H9 (cell line): ENCODE measurements at regions not wholly inside any gene's neighbourhood (a gene's known extent, or its start where the extent isn't known, plus 50 kb on each side); places are given as distances from the start of the nearest gene placed in this dataset.
"Not testable (repeated sequence)": the region's sequence is repeated elsewhere in the genome, so short reads cannot be mapped to it uniquely, and the experiment has no call there.

Source experiments
- DNase-seq: peaks from one replicate; pipeline ENCODE4 v3.0.0-alpha.2; 2017
- H2AFZ ChIP-seq: one replicate; pipeline ENCODE4 v1.6.1; 2013; ENCODE audit warnings: mild to moderate bottlenecking, low read length, control low read depth, moderate library complexity
- H2AK5ac ChIP-seq: 2 replicates; pipeline ENCODE4 v1.6.1; 2013; ENCODE audit warnings: low read length, control low read depth, mixed read lengths; ENCODE audit not compliant: insufficient read length
- H2BK120ac ChIP-seq: one replicate; pipeline ENCODE4 v1.6.1; 2013; ENCODE audit warnings: low read depth, mild to moderate bottlenecking, low read length, control low read depth, inconsistent platforms; ENCODE audit not compliant: poor library complexity, severe bottlenecking
- H2BK12ac ChIP-seq: 2 replicates; pipeline ENCODE4 v1.6.1; 2013; ENCODE audit warnings: low read length, control low read depth, mixed read lengths, low read depth; ENCODE audit not compliant: insufficient read length
- H2BK15ac ChIP-seq: 2 replicates; pipeline ENCODE4 v1.6.1; 2013; ENCODE audit warnings: low read depth, low read length, control low read depth
- H2BK20ac ChIP-seq: one replicate; pipeline ENCODE4 v1.6.1; 2013; ENCODE audit warnings: low read depth, mild to moderate bottlenecking, low read length, control low read depth, inconsistent platforms; ENCODE audit not compliant: poor library complexity, severe bottlenecking
- H2BK5ac ChIP-seq: 2 replicates; pipeline ENCODE4 v1.6.1; 2013; ENCODE audit warnings: low read length, control low read depth, mixed read lengths; ENCODE audit not compliant: insufficient read length
- H3K14ac ChIP-seq: 2 replicates; pipeline ENCODE4 v1.6.1; 2013; ENCODE audit warnings: low read length, control low read depth; ENCODE audit not compliant: insufficient read depth
- H3K18ac ChIP-seq: 2 replicates; pipeline ENCODE4 v1.6.1; 2013; ENCODE audit warnings: low read depth, mild to moderate bottlenecking, mixed read lengths, low read length, control low read depth; ENCODE audit not compliant: insufficient read length
- H3K23ac ChIP-seq: 2 replicates; pipeline ENCODE4 v1.6.1; 2013; ENCODE audit warnings: low read length, control low read depth, mixed read lengths, low read depth; ENCODE audit not compliant: insufficient read length
- H3K23me2 ChIP-seq: 2 replicates; pipeline ENCODE4 v1.6.1; 2013; ENCODE audit warnings: low read depth, mild to moderate bottlenecking, mixed read lengths, low read length, control low read depth; ENCODE audit not compliant: insufficient read length, poor library complexity, severe bottlenecking
- H3K27ac ChIP-seq: 2 replicates; pipeline ENCODE4 v1.5.1; 2013; ENCODE audit warnings: low read length, control low read depth, mixed read lengths, low read depth; ENCODE audit not compliant: insufficient read length
- H3K27me3 ChIP-seq: 2 replicates; pipeline ENCODE4 v1.6.1; 2013; ENCODE audit warnings: low read length, control low read depth, inconsistent platforms; ENCODE audit not compliant: insufficient read depth
- H3K4ac ChIP-seq: 2 replicates; pipeline ENCODE4 v1.6.1; 2013; ENCODE audit warnings: low read depth, mild to moderate bottlenecking, control low read depth, inconsistent platforms, low read length, moderate library complexity
- H3K4me1 ChIP-seq: 2 replicates; pipeline ENCODE4 v1.6.1; 2013; ENCODE audit warnings: low read length, control low read depth, inconsistent platforms; ENCODE audit not compliant: insufficient read depth
- H3K4me2 ChIP-seq: 2 replicates; pipeline ENCODE4 v1.6.1; 2013; ENCODE audit warnings: low read length, control low read depth, mixed read lengths; ENCODE audit not compliant: insufficient read length, insufficient read depth
- H3K56ac ChIP-seq: 2 replicates; pipeline ENCODE4 v1.6.1; 2013; ENCODE audit warnings: low read depth, mild to moderate bottlenecking, mixed read lengths, low read length, control low read depth; ENCODE audit not compliant: insufficient read length
- H3K79me1 ChIP-seq: 2 replicates; pipeline ENCODE4 v1.6.1; 2013; ENCODE audit warnings: low read depth, mild to moderate bottlenecking, moderate library complexity, low read length, control low read depth, inconsistent platforms; ENCODE audit not compliant: insufficient read depth, poor library complexity, severe bottlenecking
- H3K79me2 ChIP-seq: 2 replicates; pipeline ENCODE4 v1.6.1; 2013; ENCODE audit warnings: low read length, control low read depth, inconsistent platforms; ENCODE audit not compliant: insufficient read depth
- H3K9ac ChIP-seq: 2 replicates; pipeline ENCODE4 v1.6.1; 2013; ENCODE audit warnings: low read length, control low read depth, mixed read lengths; ENCODE audit not compliant: insufficient read length; ENCODE audit errors: extremely low read depth
- H3K9me3 ChIP-seq: one replicate; pipeline ENCODE4 v1.6.1; 2013; ENCODE audit warnings: low read depth, low read length, inconsistent platforms; ENCODE audit not compliant: control insufficient read depth
- H3T11ph ChIP-seq: one replicate; pipeline ENCODE4 v1.6.1; 2013; ENCODE audit warnings: mild to moderate bottlenecking, low read length, control low read depth, inconsistent platforms
- H4K20me1 ChIP-seq: one replicate; pipeline ENCODE4 v1.6.1; 2013; ENCODE audit not compliant: control insufficient read depth, insufficient read length, insufficient read depth
- H4K5ac ChIP-seq: 2 replicates; pipeline ENCODE4 v1.6.1; 2013; ENCODE audit warnings: low read depth, mild to moderate bottlenecking, mixed read lengths, low read length, control low read depth; ENCODE audit not compliant: insufficient read length
- H4K8ac ChIP-seq: replicated peaks from 2 replicates; pipeline ENCODE4 v1.6.1; 2013; ENCODE audit warnings: low read length, control low read depth, mixed read lengths, low read depth; ENCODE audit not compliant: insufficient read length
- H4K91ac ChIP-seq: 2 replicates; pipeline ENCODE4 v1.6.1; 2013; ENCODE audit warnings: low read depth, mild to moderate bottlenecking, moderate library complexity, mixed read lengths, low read length, control low read depth; ENCODE audit not compliant: insufficient read length
- H3K27ac Mint-ChIP-seq, 3 experiments: 2 replicates in 2 of 3; 3 replicates in 1 of 3; pipeline ENCODE4 v1.8.0; 2020 to 2021; ENCODE audit warnings: mixed read lengths in 3 of 3, mild to moderate bottlenecking in 1 of 3, moderate library complexity in 1 of 3
- H3K27me3 Mint-ChIP-seq: 2 replicates; pipeline ENCODE4 v1.8.0; 2021; ENCODE audit warnings: low read depth, mild to moderate bottlenecking, moderate library complexity, mixed read lengths
- H3K36me3 Mint-ChIP-seq, 3 experiments: 2 replicates in 2 of 3; 3 replicates in 1 of 3; pipeline ENCODE4 v1.8.0; 2020 to 2021; ENCODE audit warnings: low read depth in 3 of 3, mixed read lengths in 3 of 3; ENCODE audit not compliant: insufficient read depth in 1 of 3
- H3K4me1 Mint-ChIP-seq, 2 experiments: 2 replicates each; pipeline ENCODE4 v1.8.0; 2020; ENCODE audit warnings: mixed read lengths in 2 of 2
- H3K4me3 Mint-ChIP-seq, 2 experiments: 2 replicates in 1 of 2; 3 replicates in 1 of 2; pipeline ENCODE4 v1.8.0; 2020 to 2021; ENCODE audit warnings: mild to moderate bottlenecking in 2 of 2, mixed read lengths in 2 of 2, moderate library complexity in 1 of 2
- H3K9me3 Mint-ChIP-seq, 2 experiments: 2 replicates in 1 of 2; 3 replicates in 1 of 2; pipeline ENCODE4 v1.8.0; 2020; ENCODE audit warnings: mild to moderate bottlenecking in 2 of 2, mixed read lengths in 2 of 2, moderate library complexity in 1 of 2
- CTCF ChIP-seq: fragments of 200-600 bp; sonication (generic); conservative IDR thresholded peaks from 3 replicates; pipeline ENCODE4 v1.8.0; 2021; ENCODE audit warnings: antibody characterized with exemption, mild to moderate bottlenecking
- WGBS: extraction: QIAGEN DNeasy Blood & Tissue Kit; methylation state at CpG from one replicate; pipeline ENCODE4 v1.1.7; 2013; ENCODE audit warnings: missing lambda C conversion rate, low lambda C conversion rate, mixed read lengths; ENCODE audit not compliant: insufficient read length; ENCODE audit errors: extremely low coverage; 5-methylcytosine and 5-hydroxymethylcytosine counted together

DNA sequence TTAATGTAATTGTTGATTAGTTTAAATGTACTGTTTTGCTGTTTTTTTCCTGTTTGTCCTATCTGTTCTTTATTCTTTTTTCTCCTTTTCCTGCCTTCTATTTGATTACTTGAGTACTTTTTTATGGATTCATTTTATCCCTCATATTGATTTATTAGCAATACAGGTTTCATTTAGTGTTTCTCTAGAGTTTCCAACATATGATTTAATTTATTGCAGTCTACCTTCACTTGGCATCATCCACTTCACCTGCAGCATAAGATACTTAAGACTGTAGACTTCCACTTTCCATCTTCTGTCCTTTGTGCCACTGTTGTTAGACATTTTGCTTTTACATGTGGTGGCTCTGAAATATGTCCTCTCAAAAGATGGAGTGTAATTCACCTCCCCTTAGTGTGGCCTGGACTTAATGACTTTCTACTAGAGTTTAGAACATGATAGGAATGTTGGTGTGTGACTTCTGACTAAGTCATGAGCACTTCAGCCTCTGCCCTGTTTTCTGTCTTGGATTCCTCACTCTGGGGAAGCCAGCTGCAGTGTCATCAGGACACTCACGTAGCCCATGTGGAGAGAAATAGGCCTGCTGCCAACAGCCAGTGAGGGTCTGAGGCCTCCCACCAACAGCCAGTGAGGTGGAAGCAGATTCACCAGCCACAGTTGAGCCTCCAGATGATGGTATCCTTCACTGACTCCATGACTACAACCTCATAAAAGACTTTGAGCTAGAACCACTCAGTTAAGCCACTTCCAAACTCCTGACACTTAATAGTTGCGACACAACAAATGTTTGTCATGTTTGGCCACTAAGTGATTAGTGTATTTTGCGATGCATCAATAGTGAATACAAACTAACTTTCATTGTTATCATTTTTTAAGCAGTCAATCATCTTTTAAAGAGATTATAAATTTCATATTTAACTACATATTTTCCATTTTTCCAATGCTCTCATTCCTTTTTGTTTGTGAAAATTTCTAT, 643.5 kb upstream of the DPP6 start:
- H3K27ac ChIP-seq, result no peak overlapping the region
- peaks cover 25 to 42% (median 37%) of the 10 kb centered on the region in 3 experiments for H3K36me3 Mint-ChIP-seq
- no peaks in the 10 kb centered on the region for H3K23me2 ChIP-seq
- H4K8ac ChIP-seq, result no peak overlapping the region
- H2BK120ac ChIP-seq, result no peak overlapping the region
- no peaks in the 10 kb centered on the region for H3K4me1 Mint-ChIP-seq
- H4K20me1 ChIP-seq, result no peaks in the 10 kb centered on the region
- peaks cover 11% of the 10 kb centered on the region for H3K27me3 Mint-ChIP-seq
- DNase-seq, result no peak
- H3K9me3 ChIP-seq, result no peaks in the 10 kb centered on the region
- H3K4ac ChIP-seq, result no peak overlapping the region
- no peak overlapping the region for H2BK20ac ChIP-seq
- no peak overlapping the region for H3T11ph ChIP-seq
- H4K5ac ChIP-seq, result no peak overlapping the region
- H3K9ac ChIP-seq, result no peak overlapping the region
- H3K4me3 Mint-ChIP-seq, result no peak overlapping the region
- no peak overlapping the region for H3K23ac ChIP-seq
- H3K18ac ChIP-seq, result no peak overlapping the region
- no peak overlapping the region for H3K27ac Mint-ChIP-seq
- H3K79me1 ChIP-seq, result no peaks in the 10 kb centered on the region
- no peak overlapping the region for H2BK15ac ChIP-seq
- WGBS, result no CpG with 5 or more reads among the region's 3 CpGs
- no peak for TF ChIP-seq CTCF
- H3K4me2 ChIP-seq, result no peak overlapping the region
- H2AFZ ChIP-seq, result no peak overlapping the region
- H3K79me2 ChIP-seq, result no peaks in the 10 kb centered on the region
- no peak overlapping the region for H4K91ac ChIP-seq
- no peaks in the 10 kb centered on the region for H3K4me1 ChIP-seq
- H3K27me3 ChIP-seq, result no peaks in the 10 kb centered on the region
- no peak overlapping the region for H2AK5ac ChIP-seq
- no peak overlapping the region for H2BK5ac ChIP-seq
- no peak overlapping the region for H3K56ac ChIP-seq
- H3K9me3 Mint-ChIP-seq, result peaks cover 93 to 98% of the 10 kb centered on the region in 2 experiments
- no peak overlapping the region for H3K14ac ChIP-seq
- no peak overlapping the region for H2BK12ac ChIP-seq

DNA sequence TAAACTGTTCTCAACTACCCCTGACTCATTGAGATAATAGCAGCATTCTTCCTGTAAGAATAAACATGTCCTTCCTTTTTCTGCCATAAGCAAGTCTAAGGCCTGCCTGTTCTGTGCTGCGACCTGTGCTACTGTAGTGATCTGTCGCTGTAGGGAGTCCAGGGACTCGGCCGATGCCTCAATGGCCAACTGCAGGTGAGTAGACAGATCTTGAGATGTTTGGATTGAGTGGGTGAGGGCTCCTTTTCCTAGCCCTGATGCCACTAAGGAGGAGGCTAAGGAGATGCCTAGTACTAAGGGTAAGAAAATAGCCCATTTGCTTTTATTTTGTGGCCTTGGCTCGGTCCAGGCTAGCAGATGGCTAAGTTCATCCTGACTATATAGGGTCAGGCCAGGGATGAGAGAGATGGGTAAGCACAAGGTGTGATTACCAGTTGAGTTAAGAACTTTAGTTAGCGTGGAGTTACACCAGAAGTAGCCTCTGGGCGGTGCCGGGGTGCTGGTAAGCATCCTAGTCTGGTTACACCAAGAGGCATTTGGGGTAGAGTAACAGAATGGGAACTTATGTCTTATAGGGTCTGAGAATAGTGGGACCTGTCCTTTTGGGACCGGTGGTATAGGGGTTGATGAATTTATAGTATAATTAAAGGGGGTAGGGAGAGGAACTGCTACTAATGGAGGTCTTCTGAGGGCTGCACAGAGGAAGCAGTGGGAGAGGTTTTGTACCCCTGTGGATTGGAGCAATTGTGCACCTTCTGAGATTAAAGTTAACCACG, 642.4 kb upstream of the DPP6 start:
- H3K27ac ChIP-seq, H2BK5ac ChIP-seq, H2AK5ac ChIP-seq, H3T11ph ChIP-seq, H3K4me2 ChIP-seq, H3K23me2 ChIP-seq, H3K4me1 ChIP-seq, H2BK12ac ChIP-seq, DNase-seq, H4K8ac ChIP-seq, H3K23ac ChIP-seq, H3K4me3 Mint-ChIP-seq, H3K14ac ChIP-seq, H2BK15ac ChIP-seq, H2BK20ac ChIP-seq, H3K18ac ChIP-seq, H3K4ac ChIP-seq, H3K79me1 ChIP-seq, H2BK120ac ChIP-seq, H3K27me3 ChIP-seq, H3K56ac ChIP-seq, H3K4me1 Mint-ChIP-seq, H3K9ac ChIP-seq, H4K91ac ChIP-seq, H3K79me2 ChIP-seq, H4K5ac ChIP-seq, H2AFZ ChIP-seq, H4K20me1 ChIP-seq, H3K9me3 ChIP-seq, H3K27ac Mint-ChIP-seq: not testable (repeated sequence)
- Mint-ChIP-seq H3K9me3 (peaks cover 93 to 98% of the 10 kb centered on the region in 2 experiments), H3K27me3 (peaks cover 11% of the 10 kb centered on the region), H3K36me3 (peaks cover 26 to 38% (median 37%) of the 10 kb centered on the region in 3 experiments)
- WGBS, result no CpG with 5 or more reads among the region's 10 CpGs
